ENCODE measurements at regions not wholly inside any gene's neighbourhood (a gene's known extent, or its start where the extent isn't known, plus 50 kb on each side); places are given as distances from the start of the nearest gene placed in this dataset.

GRCh38 chr2:150646746-150647145, 159.3 kb upstream of the RND3 start:
- Histone ChIP-seq H3K9ac (ENCODE audit: insufficient read length) (no peak overlapping the region), H3K36me3 (ENCODE audit: insufficient read depth, low read length) (no peaks in the 10 kb centered on the region), H3K4me3 (no peak overlapping the region), H3K9me3 (ENCODE audit: low read depth, low read length) (no peaks in the 10 kb centered on the region), H3K27ac (no peak overlapping the region)
- DNase-seq (ENCODE audit: low read depth, low spot score), result no peak
- TF ChIP-seq EZH2 (IDR thresholded peaks at IDR 0.05) (no peak), POLR2AphosphoS5 (IDR thresholded peaks at IDR 0.05; ENCODE audit: borderline replicate concordance, low read depth, low read length) (no peak), FOXP2 (optimal IDR thresholded peaks at IDR 0.05; ENCODE audit: control extremely low read depth, extremely low read length, insufficient read depth) (no peak)

- no peak for DNase-seq (ENCODE audit: low read depth, low spot score)
- H3K36me3 ChIP-seq (ENCODE audit: insufficient read depth, low read length), result no peaks in the 10 kb centered on the region
Measured at GRCh38 chr2:150644298-150645067, 157.0 kb upstream of the RND3 start.

GRCh38 chr2:150643114-150643725, 155.8 kb upstream of the RND3 start:
- no peak for DNase-seq (ENCODE audit: low read depth, low spot score)
- TF ChIP-seq FOXP2 (optimal IDR thresholded peaks at IDR 0.05; ENCODE audit: control extremely low read depth, extremely low read length, insufficient read depth) (no peak), POLR2AphosphoS5 (IDR thresholded peaks at IDR 0.05; ENCODE audit: borderline replicate concordance, low read depth, low read length) (no peak), EZH2 (IDR thresholded peaks at IDR 0.05) (no peak)
- no peak overlapping the region for H3K9ac ChIP-seq (ENCODE audit: insufficient read length)
- H3K36me3 ChIP-seq (ENCODE audit: insufficient read depth, low read length), result no peaks in the 10 kb centered on the region
- H3K27ac ChIP-seq, result no peak overlapping the region
- no peak overlapping the region for H3K4me3 ChIP-seq
- no peaks in the 10 kb centered on the region for H3K9me3 ChIP-seq (ENCODE audit: low read depth, low read length)

More at GRCh38 chr2:150644298-150645067, 157.0 kb upstream of the RND3 start:
- Histone ChIP-seq H3K27ac (no peak overlapping the region), H3K9ac (ENCODE audit: insufficient read length) (no peak overlapping the region), H3K4me3 (no peak overlapping the region), H3K9me3 (ENCODE audit: low read depth, low read length) (no peaks in the 10 kb centered on the region)
- TF ChIP-seq FOXP2 (optimal IDR thresholded peaks at IDR 0.05; ENCODE audit: control extremely low read depth, extremely low read length, insufficient read depth) (no peak), EZH2 (IDR thresholded peaks at IDR 0.05) (no peak), POLR2AphosphoS5 (IDR thresholded peaks at IDR 0.05; ENCODE audit: borderline replicate concordance, low read depth, low read length) (no peak)

- TF ChIP-seq FOXP2 (optimal IDR thresholded peaks at IDR 0.05; ENCODE audit: control extremely low read depth, extremely low read length, insufficient read depth) (no peak), EZH2 (IDR thresholded peaks at IDR 0.05) (no peak), POLR2AphosphoS5 (IDR thresholded peaks at IDR 0.05; ENCODE audit: borderline replicate concordance, low read depth, low read length) (no peak)
- no peak for DNase-seq (ENCODE audit: low read depth, low spot score)
- H3K9ac ChIP-seq (ENCODE audit: insufficient read length), result no peak overlapping the region
- H3K36me3 ChIP-seq (ENCODE audit: insufficient read depth, low read length), result no peaks in the 10 kb centered on the region
- no peaks in the 10 kb centered on the region for H3K9me3 ChIP-seq (ENCODE audit: low read depth, low read length)
- no peak overlapping the region for H3K27ac ChIP-seq
- H3K4me3 ChIP-seq, result no peak overlapping the region
Measured at GRCh38 chr2:150640039-150640438, 152.6 kb upstream of the RND3 start.

- no peak for DNase-seq (ENCODE audit: low read depth, low spot score)
- no peak overlapping the region for H3K4me3 ChIP-seq
- TF ChIP-seq FOXP2 (optimal IDR thresholded peaks at IDR 0.05; ENCODE audit: control extremely low read depth, extremely low read length, insufficient read depth) (no peak), POLR2AphosphoS5 (IDR thresholded peaks at IDR 0.05; ENCODE audit: borderline replicate concordance, low read depth, low read length) (no peak), EZH2 (IDR thresholded peaks at IDR 0.05) (no peak)
- no peak overlapping the region for H3K9ac ChIP-seq (ENCODE audit: insufficient read length)
- no peak overlapping the region for H3K27ac ChIP-seq
- no peaks in the 10 kb centered on the region for H3K9me3 ChIP-seq (ENCODE audit: low read depth, low read length)
- no peaks in the 10 kb centered on the region for H3K36me3 ChIP-seq (ENCODE audit: insufficient read depth, low read length)
Measured at GRCh38 chr2:150639383-150639782, 151.9 kb upstream of the RND3 start.

- TF ChIP-seq POLR2AphosphoS5 (IDR thresholded peaks at IDR 0.05; ENCODE audit: borderline replicate concordance, low read depth, low read length) (no peak), EZH2 (IDR thresholded peaks at IDR 0.05) (no peak), FOXP2 (optimal IDR thresholded peaks at IDR 0.05; ENCODE audit: control extremely low read depth, extremely low read length, insufficient read depth) (no peak)
- Histone ChIP-seq H3K9me3 (ENCODE audit: low read depth, low read length) (no peaks in the 10 kb centered on the region), H3K9ac (ENCODE audit: insufficient read length) (no peak overlapping the region), H3K36me3 (ENCODE audit: insufficient read depth, low read length) (no peaks in the 10 kb centered on the region), H3K4me3 (no peak overlapping the region), H3K27ac (no peak overlapping the region)
- no peak for DNase-seq (ENCODE audit: low read depth, low spot score)
Measured at GRCh38 chr2:150631236-150631821, 143.9 kb upstream of the RND3 start.

GRCh38 chr2:150630587-150631235, 143.2 kb upstream of the RND3 start:
- Histone ChIP-seq H3K4me3 (no peak overlapping the region), H3K9me3 (ENCODE audit: low read depth, low read length) (no peaks in the 10 kb centered on the region), H3K27ac (no peak overlapping the region), H3K9ac (ENCODE audit: insufficient read length) (no peak overlapping the region), H3K36me3 (ENCODE audit: insufficient read depth, low read length) (no peaks in the 10 kb centered on the region)
- TF ChIP-seq POLR2AphosphoS5 (IDR thresholded peaks at IDR 0.05; ENCODE audit: borderline replicate concordance, low read depth, low read length) (no peak), FOXP2 (optimal IDR thresholded peaks at IDR 0.05; ENCODE audit: control extremely low read depth, extremely low read length, insufficient read depth) (no peak), EZH2 (IDR thresholded peaks at IDR 0.05) (no peak)
- no peak for DNase-seq (ENCODE audit: low read depth, low spot score)

- H3K36me3 ChIP-seq (ENCODE audit: insufficient read depth, low read length), result no peaks in the 10 kb centered on the region
- no peak for DNase-seq (ENCODE audit: low read depth, low spot score)
- H3K27ac ChIP-seq, result no peak overlapping the region
- H3K4me3 ChIP-seq, result no peak overlapping the region
- H3K9ac ChIP-seq (ENCODE audit: insufficient read length), result no peak overlapping the region
- TF ChIP-seq POLR2AphosphoS5 (IDR thresholded peaks at IDR 0.05; ENCODE audit: borderline replicate concordance, low read depth, low read length) (no peak), FOXP2 (optimal IDR thresholded peaks at IDR 0.05; ENCODE audit: control extremely low read depth, extremely low read length, insufficient read depth) (no peak), EZH2 (IDR thresholded peaks at IDR 0.05) (no peak)
- H3K9me3 ChIP-seq (ENCODE audit: low read depth, low read length), result no peaks in the 10 kb centered on the region
Measured at GRCh38 chr2:150627526-150627925, 140.1 kb upstream of the RND3 start.
